Medulla oblongata (tissue), 1 donor: ENCODE measurements at regions not wholly inside any gene's neighbourhood (a gene's known extent, or its start where the extent isn't known, plus 50 kb on each side); places are given as distances from the start of the nearest gene placed in this dataset.
"Not testable (repeated sequence)": the region's sequence is repeated elsewhere in the genome, so short reads cannot be mapped to it uniquely, and the experiment has no call there.

Source experiments
- DNase-seq: peaks from one replicate; pipeline ENCODE4 v3.0.0-alpha.2; 2015; ENCODE audit errors: extremely low spot score

- no peak for DNase-seq
Measured at GRCh38 chr3:78293284-78293683, 1253.4 kb downstream of the ROBO2 start.

- no peak for DNase-seq
Measured at GRCh38 chr3:78304115-78304514, 1264.2 kb downstream of the ROBO2 start.

GRCh38 chr3:78312851-78313250 is 1273.0 kb downstream of the ROBO2 start:
- DNase-seq = no peak

GRCh38 chr3:78313332-78313731 is 1273.4 kb downstream of the ROBO2 start:
- no peak for DNase-seq

- no peak for DNase-seq
Measured at GRCh38 chr3:78314327-78314726, 1274.4 kb downstream of the ROBO2 start.

- DNase-seq = no peak
Measured at GRCh38 chr3:78317774-78318173, 1277.9 kb downstream of the ROBO2 start.

- no peak for DNase-seq
Measured at GRCh38 chr3:78322780-78323179, 1282.9 kb downstream of the ROBO2 start.

- DNase-seq = no peak
Measured at GRCh38 chr3:78337801-78338211, 1297.9 kb downstream of the ROBO2 start.

GRCh38 chr3:78338405-78338804 is 1298.5 kb downstream of the ROBO2 start:
- DNase-seq = no peak

GRCh38 chr3:78343221-78343620 is 1303.3 kb downstream of the ROBO2 start:
- no peak for DNase-seq

- DNase-seq = not testable (repeated sequence)
Measured at GRCh38 chr3:78344267-78344666, 1304.4 kb downstream of the ROBO2 start.

- DNase-seq = no peak
Measured at GRCh38 chr3:78344918-78345317, 1305.0 kb downstream of the ROBO2 start.

GRCh38 chr3:78347176-78347575 is 1307.3 kb downstream of the ROBO2 start:
- no peak for DNase-seq

- no peak for DNase-seq
Measured at GRCh38 chr3:78348664-78349063, 1308.8 kb downstream of the ROBO2 start.

GRCh38 chr3:78349571-78349970 is 1309.7 kb downstream of the ROBO2 start:
- DNase-seq = no peak

GRCh38 chr3:78351334-78351733 is 1311.4 kb downstream of the ROBO2 start:
- no peak for DNase-seq

GRCh38 chr3:78353231-78353630 is 1313.3 kb downstream of the ROBO2 start:
- no peak for DNase-seq

- DNase-seq = no peak
Measured at GRCh38 chr3:78360849-78361248, 1321.0 kb downstream of the ROBO2 start.

- DNase-seq = no peak
Measured at GRCh38 chr3:78368636-78369345, 1328.9 kb downstream of the ROBO2 start.

- DNase-seq = no peak
Measured at GRCh38 chr3:78390221-78390620, 1350.3 kb downstream of the ROBO2 start.

- no peak for DNase-seq
Measured at GRCh38 chr3:78398401-78398800, 1358.5 kb downstream of the ROBO2 start.

- DNase-seq = no peak
Measured at GRCh38 chr3:78402720-78403119, 1362.8 kb downstream of the ROBO2 start.

- DNase-seq = no peak
Measured at GRCh38 chr3:78405745-78406144, 1362.1 kb downstream of the ROBO1 start.

GRCh38 chr3:78406396-78406795 is 1361.4 kb downstream of the ROBO1 start:
- DNase-seq = no peak
